Natural killer cell (primary cell): ENCODE measurements at regions not wholly inside any gene's neighbourhood (a gene's known extent, or its start where the extent isn't known, plus 50 kb on each side); places are given as distances from the start of the nearest gene placed in this dataset.

ENCODE experiments used
- ATAC-seq, 3 donors: fragments of 150-1000 bp in 2 of 3; fragments of 200-7000 bp in 1 of 3; cut with Tn5 transposase; 1 replicate in 1 of 3; 2 replicates in 2 of 3; pipeline ENCODE4 v1.10.0; 2021; ENCODE audit warnings: mild to moderate bottlenecking in 2 of 3, moderate library complexity in 2 of 3
- DNase-seq, 2 donors: peaks; one replicate each; pipeline versions ENCODE4 v3.0.0 to v3.0.0-alpha.2; 2013 to 2021; ENCODE audit warnings: mixed read lengths in 1 of 2
- H3K27ac ChIP-seq: one replicate; pipeline ENCODE4 v1.5.1; 2013; ENCODE audit warnings: mild to moderate bottlenecking, low read length
- H3K27me3 ChIP-seq: one replicate; pipeline ENCODE4 v1.6.1; 2013; ENCODE audit warnings: low read length; ENCODE audit not compliant: control insufficient read depth, insufficient read depth
- H3K36me3 ChIP-seq: one replicate; pipeline ENCODE4 v1.6.1; 2013; ENCODE audit warnings: low read length; ENCODE audit not compliant: control insufficient read depth, insufficient read depth
- H3K4me1 ChIP-seq: one replicate; pipeline ENCODE4 v1.6.1; 2013; ENCODE audit warnings: low read length; ENCODE audit not compliant: control insufficient read depth, insufficient read depth
- H3K4me3 ChIP-seq: one replicate; pipeline ENCODE4 v1.5.1; 2013; ENCODE audit warnings: low read length
- H3K9me3 ChIP-seq: one replicate; pipeline ENCODE4 v1.6.1; 2013; ENCODE audit warnings: low read length; ENCODE audit not compliant: control insufficient read depth, insufficient read depth
- H3K27ac Mint-ChIP-seq, 2 donors: one replicate each; pipeline ENCODE4 v1.8.0; 2022; ENCODE audit warnings: mild to moderate bottlenecking in 2 of 2, mixed read lengths in 2 of 2, moderate library complexity in 1 of 2
- H3K27me3 Mint-ChIP-seq, 2 donors: one replicate each; pipeline ENCODE4 v1.8.0; 2022; ENCODE audit warnings: low read depth in 2 of 2, mixed read lengths in 2 of 2
- H3K36me3 Mint-ChIP-seq: one replicate; pipeline ENCODE4 v1.8.0; 2022; ENCODE audit warnings: mixed read lengths
- H3K4me1 Mint-ChIP-seq, 2 donors: one replicate each; pipeline ENCODE4 v1.8.0; 2022; ENCODE audit warnings: mixed read lengths in 2 of 2
- H3K4me3 Mint-ChIP-seq: one replicate; pipeline ENCODE4 v1.8.0; 2022; ENCODE audit warnings: mild to moderate bottlenecking, moderate library complexity, mixed read lengths
- H3K9me3 Mint-ChIP-seq, 2 donors: one replicate each; pipeline ENCODE4 v1.8.0; 2022; ENCODE audit warnings: mixed read lengths in 2 of 2
- WGBS: methylation state at CpG from one replicate; pipeline ENCODE4 v1.1.7; 2013; ENCODE audit warnings: missing lambda C conversion rate; ENCODE audit not compliant: insufficient coverage; 5-methylcytosine and 5-hydroxymethylcytosine counted together
- intact Hi-C: fragments of 100-400 bp; cut with micrococcal nuclease; formaldehyde crosslinking; loops from one replicate; pipeline ENCODE4 v1.14.2; 2022
- TF ChIP-seq, protein P1 (sequence below): fragments of 200-600 bp; IDR thresholded peaks from one replicate; pipeline ENCODE4 v1.8.0; 2022; ENCODE audit warnings: antibody characterized with exemption

DNA sequence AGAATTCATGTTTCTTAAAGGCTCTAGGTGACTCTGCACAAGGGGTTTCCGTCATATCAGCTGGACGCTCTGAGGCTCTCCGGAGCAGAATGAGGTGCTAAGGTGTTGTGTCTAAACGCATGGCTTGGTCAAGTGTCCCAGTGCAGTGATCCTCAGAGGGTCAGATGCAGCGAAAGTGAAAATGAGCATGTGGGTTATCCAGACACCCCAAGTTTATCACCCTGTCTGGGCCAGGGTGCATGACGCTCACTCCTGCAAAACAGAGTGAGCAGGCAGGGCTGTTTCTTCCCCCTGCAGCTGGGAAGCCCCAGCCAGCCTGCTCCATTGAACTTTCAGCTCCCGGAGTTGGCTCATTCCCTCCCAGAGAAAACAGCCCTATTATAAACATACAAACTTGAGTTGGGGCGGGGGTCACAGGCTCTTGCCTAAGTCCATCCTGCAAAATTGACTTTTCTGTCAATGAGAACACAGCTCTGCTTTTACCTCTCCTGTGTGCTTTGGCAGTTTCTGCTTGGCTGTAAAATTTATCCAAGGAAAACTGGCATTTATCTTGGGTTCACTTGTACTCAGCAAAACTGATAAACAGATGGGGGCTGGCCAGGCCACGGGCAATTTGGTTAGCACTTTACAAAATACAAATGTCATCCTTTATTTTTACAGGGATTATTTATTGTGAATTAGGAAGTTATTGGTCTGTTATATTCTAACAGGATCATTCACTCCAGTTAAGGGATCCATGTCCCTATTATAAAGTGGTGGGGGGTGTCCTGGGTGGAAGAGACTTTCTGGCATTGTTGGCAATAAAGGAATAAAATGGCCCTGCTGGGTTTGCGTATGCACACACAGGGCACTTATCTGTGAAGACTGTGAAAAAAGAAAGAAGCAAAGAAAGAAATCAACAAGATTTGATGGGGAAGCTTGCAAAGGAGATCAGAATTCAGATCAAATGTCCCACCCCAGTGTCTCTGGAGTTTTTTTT is 154.9 kb downstream of the FOXA2 start:
- Histone ChIP-seq H3K4me3 (no peak overlapping the region), H3K27me3 (no peaks in the 10 kb centered on the region), H3K4me1 (no peaks in the 10 kb centered on the region), H3K36me3 (no peaks in the 10 kb centered on the region), H3K9me3 (no peaks in the 10 kb centered on the region), H3K27ac (no peak overlapping the region)
- TF ChIP-seq, protein P1, sequence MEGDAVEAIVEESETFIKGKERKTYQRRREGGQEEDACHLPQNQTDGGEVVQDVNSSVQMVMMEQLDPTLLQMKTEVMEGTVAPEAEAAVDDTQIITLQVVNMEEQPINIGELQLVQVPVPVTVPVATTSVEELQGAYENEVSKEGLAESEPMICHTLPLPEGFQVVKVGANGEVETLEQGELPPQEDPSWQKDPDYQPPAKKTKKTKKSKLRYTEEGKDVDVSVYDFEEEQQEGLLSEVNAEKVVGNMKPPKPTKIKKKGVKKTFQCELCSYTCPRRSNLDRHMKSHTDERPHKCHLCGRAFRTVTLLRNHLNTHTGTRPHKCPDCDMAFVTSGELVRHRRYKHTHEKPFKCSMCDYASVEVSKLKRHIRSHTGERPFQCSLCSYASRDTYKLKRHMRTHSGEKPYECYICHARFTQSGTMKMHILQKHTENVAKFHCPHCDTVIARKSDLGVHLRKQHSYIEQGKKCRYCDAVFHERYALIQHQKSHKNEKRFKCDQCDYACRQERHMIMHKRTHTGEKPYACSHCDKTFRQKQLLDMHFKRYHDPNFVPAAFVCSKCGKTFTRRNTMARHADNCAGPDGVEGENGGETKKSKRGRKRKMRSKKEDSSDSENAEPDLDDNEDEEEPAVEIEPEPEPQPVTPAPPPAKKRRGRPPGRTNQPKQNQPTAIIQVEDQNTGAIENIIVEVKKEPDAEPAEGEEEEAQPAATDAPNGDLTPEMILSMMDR: no peak
- 90% methylated on average over 10 of the region's 10 CpGs for WGBS
- Mint-ChIP-seq H3K27ac (no peak overlapping the region), H3K27me3 (no peaks in the 10 kb centered on the region), H3K4me1 (no peaks in the 10 kb centered on the region), H3K9me3 (peaks cover 0 to 2% of the 10 kb centered on the region in 2 donors), H3K4me3 (no peak overlapping the region), H3K36me3 (no peaks in the 10 kb centered on the region)
- intact Hi-C loops: no loop called here
- ATAC-seq: no peak
- no peak for DNase-seq

DNA sequence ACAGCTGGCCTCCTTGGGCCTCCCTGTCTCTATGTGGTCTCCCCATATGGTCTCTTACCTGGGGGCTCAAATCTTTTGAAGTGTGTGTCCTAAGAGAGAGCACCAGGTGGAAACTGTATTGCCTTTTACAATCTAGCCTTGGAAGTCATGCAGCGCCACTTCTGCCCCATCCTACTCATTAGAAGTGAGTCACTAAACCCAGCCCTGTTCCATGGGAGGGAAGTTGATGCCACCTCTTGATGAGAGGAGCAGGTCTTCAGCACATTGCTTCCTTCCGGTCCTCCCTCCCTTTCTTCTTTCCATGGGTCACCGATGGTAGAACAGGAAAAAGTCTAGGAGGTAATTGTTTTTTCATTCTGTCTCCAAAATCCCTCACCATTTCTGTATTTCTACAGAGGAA is 156.3 kb downstream of the FOXA2 start:
- TF ChIP-seq, protein P1: no peak
- Mint-ChIP-seq H3K9me3 (peaks cover 0 to 8% of the 10 kb centered on the region in 2 donors), H3K27me3 (peaks cover 0 to 5% of the 10 kb centered on the region in 2 donors), H3K36me3 (no peaks in the 10 kb centered on the region), H3K4me3 (no peak overlapping the region), H3K4me1 (no peaks in the 10 kb centered on the region), H3K27ac (no peak overlapping the region)
- Histone ChIP-seq H3K27ac (no peak overlapping the region), H3K27me3 (no peaks in the 10 kb centered on the region), H3K36me3 (no peaks in the 10 kb centered on the region), H3K4me3 (no peak overlapping the region), H3K9me3 (no peaks in the 10 kb centered on the region), H3K4me1 (no peaks in the 10 kb centered on the region)
- WGBS: 100% methylated on average over 1 of the region's 3 CpGs
- intact Hi-C loops: no loop called here
- DNase-seq: no peak
- ATAC-seq: no peak

DNA sequence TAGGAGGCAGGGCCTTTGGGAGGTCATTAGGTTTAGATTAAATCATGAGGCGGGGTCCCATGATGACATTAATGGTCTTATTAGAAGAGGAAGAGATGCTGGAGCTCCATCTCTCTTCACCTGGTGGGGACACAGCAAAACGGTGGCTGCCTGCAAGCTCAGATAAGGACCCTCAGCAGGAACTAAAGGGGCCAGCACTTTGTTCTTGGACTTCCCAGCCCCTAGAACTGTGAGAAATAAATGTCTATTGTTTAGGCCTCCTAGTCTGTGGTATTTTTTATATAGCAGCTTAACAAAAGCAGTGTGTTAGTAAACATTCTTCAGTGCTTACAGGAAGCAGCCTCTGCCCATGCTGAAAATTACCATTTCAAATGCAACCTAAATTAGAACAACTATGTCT is 157.6 kb downstream of the FOXA2 start:
- H3K4me3 Mint-ChIP-seq: no peak overlapping the region
- TF ChIP-seq, protein P1: no peak
- Histone ChIP-seq H3K36me3 (no peaks in the 10 kb centered on the region), H3K27me3 (no peaks in the 10 kb centered on the region), H3K9me3 (no peaks in the 10 kb centered on the region), H3K27ac (no peak overlapping the region), H3K4me1 (no peaks in the 10 kb centered on the region), H3K4me3 (no peak overlapping the region)
- no peak overlapping the region for H3K27ac Mint-ChIP-seq
- no peaks in the 10 kb centered on the region for H3K4me1 Mint-ChIP-seq
- H3K27me3 Mint-ChIP-seq: peaks cover 0 to 8% of the 10 kb centered on the region in 2 donors
- ATAC-seq (no peak), DNase-seq (no peak)
- H3K36me3 Mint-ChIP-seq: no peaks in the 10 kb centered on the region
- H3K9me3 Mint-ChIP-seq: peaks cover 0 to 6% of the 10 kb centered on the region in 2 donors
- WGBS: 77% methylated on average over 2 of the region's 2 CpGs
- intact Hi-C loops: no loop called here
